Fibroblast of upper back skin (primary cell): ENCODE measurements at regions not wholly inside any gene's neighbourhood (a gene's known extent, or its start where the extent isn't known, plus 50 kb on each side); places are given as distances from the start of the nearest gene placed in this dataset.

Source experiments
- DNase-seq: peaks from one replicate; pipeline ENCODE4 v3.0.0-alpha.2; 2013

- DNase-seq: no peak
Measured at GRCh38 chr2:220961143-220961860, 610.8 kb downstream of the EPHA4 start.

DNA sequence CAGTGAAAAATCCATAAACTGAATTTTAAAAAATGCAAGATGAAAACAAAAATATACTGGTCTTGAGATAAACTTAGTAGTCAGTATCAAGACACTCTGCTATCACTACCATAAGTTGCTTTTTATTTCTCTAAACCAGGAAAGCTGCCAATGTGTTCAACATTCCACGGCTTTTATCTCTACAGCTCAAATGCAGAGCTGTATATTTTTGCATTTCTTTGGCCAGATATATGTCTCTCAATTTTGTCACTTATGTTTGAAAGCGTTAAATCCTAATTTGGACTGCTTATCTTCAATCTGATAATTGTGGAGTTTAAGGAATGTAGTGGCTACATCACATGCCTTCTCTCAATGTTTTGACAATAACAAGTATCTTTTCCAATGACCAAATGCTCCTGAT is 609.5 kb downstream of the EPHA4 start:
- peak; percentile 15 for DNase-seq

DNA sequence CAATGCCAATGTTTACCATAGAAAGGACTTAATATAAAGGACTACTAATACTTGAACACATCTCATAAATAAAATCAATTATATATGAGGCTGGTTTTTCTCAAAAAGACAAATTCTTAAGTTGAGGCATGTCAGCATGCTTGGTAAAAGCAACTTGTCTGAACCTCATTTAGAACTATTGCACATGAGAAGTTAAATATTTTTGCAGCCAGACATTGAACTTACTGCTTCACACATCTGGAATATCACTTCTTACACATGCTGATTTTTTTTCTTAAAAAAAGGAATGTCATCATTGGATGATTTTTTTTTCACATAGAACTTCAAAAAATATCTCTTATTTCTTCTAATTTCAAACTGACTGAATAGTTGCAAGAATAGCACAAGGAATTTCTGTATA is 609.0 kb downstream of the EPHA4 start:
- no peak for DNase-seq

DNA sequence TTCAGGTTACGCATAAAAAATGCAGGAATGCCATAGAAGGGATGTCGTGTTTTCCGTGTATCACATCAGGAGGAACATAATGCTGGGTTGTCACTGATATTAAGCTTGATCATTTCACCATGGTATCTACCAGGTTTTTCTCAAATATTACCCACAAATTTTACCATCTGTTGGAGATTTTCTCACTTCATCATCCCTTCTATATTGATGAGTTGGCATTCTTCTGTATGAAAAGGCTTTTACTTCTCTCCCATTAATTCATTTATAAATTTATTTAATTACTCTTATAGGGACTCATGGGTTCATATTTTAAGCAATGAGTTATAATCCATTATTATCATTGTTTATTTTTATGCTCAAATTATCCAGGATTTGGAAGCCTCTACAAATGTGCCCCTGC is 608.2 kb downstream of the EPHA4 start:
- no peak for DNase-seq

- peak; percentile 80 for DNase-seq
Measured at GRCh38 chr2:220966636-220967035, 605.5 kb downstream of the EPHA4 start.

- DNase-seq: no peak
Measured at GRCh38 chr2:220969348-220969747, 602.8 kb downstream of the EPHA4 start.

DNA sequence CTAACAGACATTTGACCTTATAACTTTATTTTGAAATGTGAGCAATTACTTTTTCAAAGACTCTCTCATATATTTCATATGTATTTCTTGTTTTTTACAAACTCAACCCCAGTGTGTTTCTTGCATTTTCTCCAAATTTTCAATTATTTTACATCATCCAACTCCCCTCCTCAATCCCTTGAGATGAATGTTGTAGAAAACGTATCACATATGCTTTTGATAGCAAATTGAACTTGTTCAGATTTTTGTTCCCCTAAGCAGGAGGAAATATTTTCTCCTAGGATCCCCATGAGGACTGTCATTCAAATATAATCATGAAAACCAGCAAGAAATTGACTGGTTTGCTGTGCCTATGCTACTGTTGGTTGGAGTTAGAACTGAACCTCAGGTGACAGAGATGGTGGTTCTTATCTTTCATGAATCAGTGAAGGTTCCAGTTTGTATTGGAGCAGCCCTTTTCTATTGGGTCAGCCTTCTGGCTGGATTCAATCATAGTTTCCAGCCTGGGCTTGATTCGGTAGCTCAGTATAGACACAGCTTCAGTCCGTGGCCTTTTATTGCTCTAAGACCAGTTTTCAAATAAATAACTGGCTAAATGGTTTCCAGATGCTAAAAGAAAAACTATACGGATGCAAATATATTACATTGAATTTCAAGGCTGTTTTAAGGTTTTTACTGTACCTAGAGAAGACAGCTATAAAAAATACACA is 591.0 kb downstream of the EPHA4 start:
- DNase-seq: no peak

DNA sequence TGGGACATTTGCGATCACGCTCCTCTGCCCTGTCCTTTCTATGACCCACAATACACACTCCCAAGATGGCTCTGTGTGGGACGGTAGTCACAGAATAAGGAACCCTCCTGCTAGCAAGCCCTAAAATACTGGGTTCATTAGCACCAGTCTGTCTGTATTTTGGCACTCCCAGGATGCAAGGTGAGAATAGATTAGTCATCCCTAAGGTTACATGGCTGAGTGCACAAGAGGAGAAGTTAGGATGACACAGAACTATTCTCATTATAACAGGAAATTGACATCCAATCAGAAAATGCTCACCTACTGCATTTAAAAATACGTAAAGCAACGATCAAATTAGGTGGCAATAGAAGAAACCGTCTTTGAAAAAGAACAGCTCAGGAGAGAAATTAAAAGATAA is 590.2 kb downstream of the EPHA4 start:
- DNase-seq: no peak

DNA sequence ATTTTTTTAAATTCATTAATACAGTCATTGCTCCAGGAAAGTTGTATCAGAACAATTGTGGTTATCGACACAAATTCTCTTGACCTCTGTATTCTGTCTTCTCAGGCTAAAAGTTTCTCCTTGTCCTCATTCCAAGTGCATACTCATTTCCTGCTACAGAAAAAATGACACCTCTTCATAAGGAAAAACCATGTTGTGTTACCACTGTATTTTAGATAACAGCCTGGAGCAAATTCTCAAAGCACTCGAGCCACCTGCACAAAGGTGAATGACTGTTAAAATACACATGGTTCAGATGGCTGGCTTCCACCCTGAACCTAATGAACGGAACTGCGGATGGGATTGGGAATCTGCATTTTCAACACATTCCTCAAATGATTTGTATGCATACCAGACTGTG is 586.5 kb downstream of the EPHA4 start:
- DNase-seq: no peak

DNA sequence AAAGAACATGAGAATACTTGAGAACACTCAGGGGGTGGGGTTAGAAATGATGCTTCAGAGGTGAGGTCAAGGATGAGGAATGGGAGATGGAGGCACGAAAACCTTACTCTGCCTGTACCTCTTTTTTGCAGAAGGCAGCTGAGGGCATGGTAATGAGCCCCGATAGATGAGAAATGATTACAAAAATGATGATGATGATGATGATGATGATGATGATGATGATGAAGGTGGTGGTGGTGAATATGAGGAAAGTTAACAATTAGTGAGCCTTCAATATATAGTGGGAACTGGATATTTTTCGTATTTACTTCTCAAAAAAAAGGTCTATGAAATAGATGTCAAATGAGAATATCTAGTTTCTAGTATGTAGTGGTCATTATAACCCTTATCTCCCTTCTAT is 584.3 kb downstream of the EPHA4 start:
- DNase-seq: no peak

DNA sequence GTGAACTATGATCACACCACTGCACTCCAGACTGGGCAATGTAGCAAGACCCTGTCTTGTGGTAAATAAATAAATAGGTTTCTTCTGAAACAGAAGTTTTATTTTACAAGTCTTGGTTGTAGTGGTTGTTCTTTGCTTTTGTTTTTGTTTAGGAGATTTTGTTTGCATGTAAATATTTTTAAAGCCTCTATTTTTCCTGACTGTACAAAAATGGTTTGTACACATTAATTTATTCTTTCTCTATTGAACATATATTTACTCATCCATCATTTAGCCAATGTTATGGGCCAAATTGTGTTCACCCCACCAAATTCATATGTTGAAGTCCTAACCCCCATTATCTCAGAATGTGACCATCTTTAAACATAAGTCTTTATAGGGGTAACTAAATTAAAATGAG is 580.1 kb downstream of the EPHA4 start:
- DNase-seq: no peak

- peak; percentile 11 for DNase-seq
Measured at GRCh38 chr2:220994846-220995245, 577.3 kb downstream of the EPHA4 start.

- DNase-seq: no peak
Measured at GRCh38 chr2:220995581-220995980, 576.5 kb downstream of the EPHA4 start.

DNA sequence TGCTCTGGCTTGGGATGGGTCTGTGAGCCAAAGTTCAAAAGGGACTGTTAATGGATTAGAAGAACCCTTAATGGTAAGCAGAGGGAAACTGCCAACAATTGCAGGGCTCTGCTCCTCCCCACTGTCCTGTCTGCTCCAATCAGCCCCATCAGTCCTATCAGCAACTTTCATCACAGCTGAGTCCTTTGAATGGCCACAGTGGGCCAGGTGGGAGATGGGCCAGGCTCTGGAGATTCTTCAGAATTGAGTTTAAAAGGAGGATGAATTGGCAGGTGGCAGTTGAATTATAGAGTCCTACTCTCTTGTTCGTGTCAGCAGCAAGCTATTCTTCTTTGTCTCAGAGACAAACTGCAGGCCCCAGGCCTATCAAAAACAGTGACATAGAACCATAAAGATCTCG is 573.9 kb downstream of the EPHA4 start:
- no peak for DNase-seq

DNA sequence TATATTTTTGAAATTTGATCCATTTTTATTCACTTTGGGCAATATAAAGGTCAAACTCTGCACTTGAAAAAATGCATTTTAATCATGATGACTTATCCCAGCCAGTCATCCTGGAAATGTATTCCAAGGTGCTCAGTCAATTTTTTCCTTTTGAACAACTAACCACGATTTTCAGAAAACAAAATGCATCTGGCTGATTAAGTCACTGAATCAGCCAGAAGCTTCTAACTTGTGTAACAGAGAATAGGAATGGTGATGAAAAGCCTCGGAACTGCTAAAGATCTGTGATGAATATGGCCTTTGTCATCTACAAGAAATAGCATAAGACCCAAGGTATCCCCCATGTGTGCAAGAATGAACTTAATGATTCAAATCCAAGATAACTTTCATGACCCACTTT is 572.7 kb downstream of the EPHA4 start:
- peak; percentile 65 for DNase-seq

- no peak for DNase-seq
Measured at GRCh38 chr2:221001381-221001801, 570.7 kb downstream of the EPHA4 start.

DNA sequence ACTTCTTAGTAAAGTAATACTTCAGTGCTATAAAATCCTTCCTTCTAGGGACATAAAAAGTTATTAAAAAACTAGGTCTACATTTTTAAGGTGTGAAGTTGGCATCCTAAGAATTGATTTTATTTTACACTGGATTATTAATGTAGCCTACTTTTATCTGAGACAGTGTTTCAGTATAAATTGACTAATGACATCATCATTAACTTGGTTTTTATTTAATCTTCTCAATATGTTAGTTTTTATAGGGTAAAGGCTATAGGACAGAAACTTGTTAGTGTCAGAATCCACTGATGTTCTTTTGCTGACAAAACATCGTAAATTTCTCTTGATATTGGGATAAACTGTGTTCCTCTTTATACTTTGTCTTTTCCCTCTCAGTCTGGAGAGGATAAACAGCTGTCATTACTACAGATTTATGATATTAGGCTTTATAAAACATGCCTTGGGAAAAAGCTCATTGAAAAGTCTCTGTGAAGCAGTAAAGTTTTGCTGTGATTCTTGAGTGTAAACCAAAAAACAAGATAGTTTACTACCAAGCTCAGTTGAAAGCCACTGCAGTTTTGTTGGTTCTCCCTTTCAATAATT is 569.9 kb downstream of the EPHA4 start:
- DNase-seq: no peak

GRCh38 chr2:221005338-221005737 is 566.8 kb downstream of the EPHA4 start:
- DNase-seq: no peak

DNA sequence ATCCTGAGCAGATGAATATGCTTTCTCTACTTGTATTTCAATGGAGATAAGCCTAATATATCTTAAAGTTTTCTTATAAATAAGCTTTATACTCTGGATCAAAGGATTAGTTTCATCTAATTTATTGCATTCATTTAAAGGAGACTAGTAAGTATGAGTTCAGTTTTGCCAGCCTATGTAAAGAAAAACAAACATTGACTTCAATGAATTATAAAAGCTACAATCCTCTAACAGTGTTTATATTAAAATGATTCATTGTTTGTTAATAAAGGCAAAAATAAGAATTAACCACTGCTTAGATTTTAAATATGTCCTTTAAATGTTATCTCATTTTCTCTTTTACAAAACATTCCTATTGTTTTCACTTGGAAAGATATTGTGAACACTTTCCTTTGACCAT is 566.0 kb downstream of the EPHA4 start:
- DNase-seq: no peak

DNA sequence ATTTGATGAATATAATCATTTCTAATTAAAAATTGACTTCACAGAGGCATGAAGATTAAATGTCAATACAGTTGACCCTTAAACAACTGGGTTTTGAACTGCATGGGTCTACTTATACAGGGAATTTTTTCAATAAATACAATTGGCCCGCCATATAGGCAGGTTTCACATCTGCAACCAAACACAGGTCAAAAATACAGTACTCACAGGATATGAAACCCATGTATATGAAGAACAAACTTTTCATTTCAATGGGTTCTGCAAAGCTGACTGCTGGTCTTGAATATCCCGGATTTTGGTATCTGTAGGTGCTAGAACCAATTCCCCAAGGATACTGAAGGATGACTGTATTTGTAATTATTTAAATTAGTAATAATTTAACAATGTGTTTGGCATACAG is 555.6 kb downstream of the EPHA4 start:
- DNase-seq: no peak

DNA sequence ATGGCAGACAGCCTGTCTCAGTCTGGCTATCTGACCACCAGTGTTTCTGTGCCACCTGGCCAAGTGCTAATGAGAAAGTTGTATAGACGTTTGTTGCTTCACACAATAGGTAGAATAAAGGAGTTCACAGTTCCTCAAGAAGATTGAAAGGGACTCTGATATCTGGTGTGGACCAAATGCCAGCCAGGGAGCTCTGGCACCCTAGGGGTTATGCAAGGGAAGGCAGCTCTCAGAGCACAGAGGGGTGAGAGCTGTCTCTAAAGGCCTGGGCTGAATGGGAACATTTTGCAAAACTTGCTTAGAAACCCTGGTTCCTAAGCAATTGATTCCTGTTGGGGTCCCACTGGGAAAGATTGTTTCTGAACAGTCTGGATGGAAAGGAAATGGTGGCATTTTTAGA is 553.8 kb downstream of the EPHA4 start:
- DNase-seq: no peak

GRCh38 chr2:221019668-221020067 is 552.4 kb downstream of the EPHA4 start:
- no peak for DNase-seq

GRCh38 chr2:221022554-221022953 is 549.5 kb downstream of the EPHA4 start:
- no peak for DNase-seq

- no peak for DNase-seq
Measured at GRCh38 chr2:221025398-221025797, 546.7 kb downstream of the EPHA4 start.
